GM18519 (cell line): ENCODE measurements at regions not wholly inside any gene's neighbourhood (a gene's known extent, or its start where the extent isn't known, plus 50 kb on each side); places are given as distances from the start of the nearest gene placed in this dataset.

Experiments
- ATAC-seq: cut with Tn5 transposase; IDR thresholded peaks from one replicate; pipeline ENCODE4 v1.9.1; 2021; ENCODE audit warnings: mild to moderate bottlenecking, moderate library complexity; ENCODE audit not compliant: unreplicated experiment, low FRiP score

DNA sequence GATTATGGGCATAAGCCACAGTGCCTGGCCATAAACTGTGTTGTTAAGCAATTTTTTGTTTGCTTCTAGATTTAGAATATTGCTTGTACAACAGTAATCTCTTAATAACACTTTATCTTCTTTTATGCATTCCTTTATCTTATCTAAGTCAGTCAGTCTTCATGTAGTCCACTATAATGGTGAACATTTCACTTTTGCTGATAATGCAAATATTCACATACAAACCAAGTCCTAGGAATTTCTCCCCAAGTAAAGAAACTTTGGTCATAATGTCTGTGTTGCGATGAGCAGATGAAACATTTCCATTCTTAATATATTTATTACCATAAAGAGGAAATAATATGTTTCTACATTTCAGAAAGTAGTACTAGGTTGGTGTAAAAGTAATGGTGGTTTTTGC is 765.8 kb upstream of the ARRDC4 start:
- no peak for ATAC-seq

DNA sequence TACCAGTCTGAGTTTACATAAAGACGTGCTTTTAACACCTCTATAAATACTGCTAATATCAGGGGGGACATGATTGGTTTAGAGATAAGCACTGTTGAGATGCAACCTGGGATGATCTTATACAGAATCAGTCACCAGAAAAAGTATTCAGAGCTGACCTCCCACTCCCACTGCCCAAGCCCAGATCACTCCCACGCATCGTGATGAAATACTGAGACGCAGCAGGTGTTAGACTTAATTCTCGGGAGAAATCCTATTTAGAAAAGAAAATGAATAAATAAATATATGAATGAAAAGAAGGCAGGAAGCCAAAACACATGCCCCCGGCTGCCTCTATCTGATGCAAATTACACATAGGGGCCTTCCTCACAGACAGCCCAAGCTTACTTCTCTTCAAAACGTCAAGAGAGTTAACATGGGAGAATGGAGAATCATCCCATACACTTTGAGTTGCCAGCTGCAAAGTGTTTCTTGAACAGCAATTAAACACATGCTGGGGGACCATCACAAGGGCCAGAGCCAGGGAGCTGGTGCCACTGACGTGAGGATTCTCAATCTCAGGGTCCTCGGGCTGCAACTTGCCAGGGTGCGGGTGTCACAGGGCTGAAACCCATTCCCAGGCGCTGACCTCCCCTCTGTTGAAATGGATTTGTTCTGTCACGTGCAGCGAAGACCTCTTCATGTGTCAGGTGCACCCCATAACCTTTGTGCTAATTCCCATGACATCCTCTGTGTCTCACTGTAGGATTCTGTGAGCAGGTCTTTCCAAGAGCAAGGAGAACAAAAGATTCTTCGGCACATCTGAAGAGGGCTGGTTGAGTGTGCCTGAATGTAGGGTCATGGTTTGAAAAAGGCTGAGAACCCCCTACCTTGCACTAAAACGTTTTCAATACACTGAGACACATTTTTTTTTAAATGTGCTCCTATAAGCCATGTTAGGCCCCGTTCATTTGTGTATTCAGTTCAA is 764.2 kb upstream of the ARRDC4 start:
- ATAC-seq = no peak

DNA sequence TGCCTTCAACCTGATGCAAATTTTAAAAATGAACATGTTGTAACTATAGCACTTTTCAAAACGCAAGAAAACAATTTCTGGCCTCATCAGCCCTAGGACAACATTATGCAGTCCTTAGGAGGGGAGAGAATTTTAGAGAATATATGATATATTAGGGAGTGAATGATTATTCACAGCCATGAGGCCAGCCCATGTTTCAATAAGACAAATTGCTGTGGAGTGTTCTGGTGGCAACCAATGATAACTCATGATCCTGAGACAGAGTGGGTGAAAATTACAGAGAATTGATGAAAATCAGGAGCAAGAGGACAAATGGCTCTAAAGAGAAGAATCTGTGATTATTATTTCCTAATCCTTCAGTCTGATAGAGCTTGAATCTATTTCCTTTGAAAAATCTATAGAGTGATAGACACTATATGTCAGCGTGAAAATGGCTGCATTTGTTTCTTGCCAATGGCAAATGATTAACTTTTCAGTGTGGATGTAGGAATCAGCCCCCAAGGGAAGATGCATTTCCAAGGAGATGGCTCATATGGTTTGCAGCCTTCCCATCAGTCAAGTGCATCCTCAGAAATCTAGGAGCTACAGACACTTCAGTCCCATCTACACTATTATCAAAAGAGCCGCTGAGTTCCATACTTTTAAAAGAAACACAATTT is 761.0 kb upstream of the ARRDC4 start:
- ATAC-seq = no peak

DNA sequence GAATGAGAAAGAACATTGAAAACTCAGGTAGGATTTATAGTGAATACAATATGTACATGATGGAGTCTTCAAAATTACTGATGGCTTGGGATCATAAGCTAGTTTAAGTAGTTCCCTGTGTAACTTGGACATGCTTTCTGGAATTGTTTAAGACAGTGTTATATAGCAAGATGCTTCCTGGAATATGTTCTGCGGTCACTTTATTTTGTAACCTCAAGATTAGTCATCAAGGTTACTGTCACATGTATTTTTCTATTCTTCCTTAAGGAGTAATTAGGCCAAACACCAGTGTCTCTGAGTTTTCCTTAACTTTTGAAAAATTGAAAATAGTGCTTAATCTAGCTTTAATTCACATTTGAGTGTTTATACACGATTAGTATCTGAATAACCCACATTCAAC is 760.3 kb upstream of the ARRDC4 start:
- no peak for ATAC-seq

DNA sequence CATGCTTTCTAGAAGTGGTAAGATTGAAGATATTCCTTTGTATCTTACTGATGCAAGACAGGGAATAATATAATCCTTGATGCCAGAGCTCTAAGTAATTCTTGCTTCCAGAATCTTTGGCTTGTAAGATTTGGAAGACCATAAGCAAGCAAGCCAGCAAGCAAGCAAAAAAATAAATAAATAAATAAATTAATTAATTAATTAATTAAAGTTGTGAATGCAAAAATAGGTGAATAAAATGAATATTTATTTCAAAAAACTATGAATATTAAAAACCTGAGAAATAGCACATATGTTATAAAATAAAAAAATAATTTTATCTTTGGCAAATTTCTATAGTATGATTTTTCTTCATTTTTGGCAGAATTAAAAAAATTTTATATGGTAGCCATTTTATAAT is 750.2 kb upstream of the ARRDC4 start:
- ATAC-seq = no peak

DNA sequence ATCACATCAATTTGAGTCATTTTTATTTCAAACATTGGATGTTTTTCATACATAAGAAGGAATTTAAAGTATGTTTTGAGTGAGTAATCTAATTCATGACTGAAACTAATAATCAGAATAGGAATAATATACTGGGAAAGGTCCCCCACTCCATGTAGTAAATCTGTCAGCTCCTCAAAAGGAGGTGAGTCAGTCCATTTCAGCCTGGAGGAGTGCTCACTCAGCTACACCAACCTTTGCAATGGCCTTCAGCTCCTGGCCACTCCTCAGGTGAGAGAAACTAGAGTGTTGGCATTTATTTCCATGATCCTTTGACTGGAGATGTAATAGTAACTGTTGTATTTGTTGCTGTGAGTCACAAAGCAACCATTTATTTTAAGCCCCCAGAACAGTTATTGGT is 744.9 kb upstream of the ARRDC4 start:
- ATAC-seq = no peak

DNA sequence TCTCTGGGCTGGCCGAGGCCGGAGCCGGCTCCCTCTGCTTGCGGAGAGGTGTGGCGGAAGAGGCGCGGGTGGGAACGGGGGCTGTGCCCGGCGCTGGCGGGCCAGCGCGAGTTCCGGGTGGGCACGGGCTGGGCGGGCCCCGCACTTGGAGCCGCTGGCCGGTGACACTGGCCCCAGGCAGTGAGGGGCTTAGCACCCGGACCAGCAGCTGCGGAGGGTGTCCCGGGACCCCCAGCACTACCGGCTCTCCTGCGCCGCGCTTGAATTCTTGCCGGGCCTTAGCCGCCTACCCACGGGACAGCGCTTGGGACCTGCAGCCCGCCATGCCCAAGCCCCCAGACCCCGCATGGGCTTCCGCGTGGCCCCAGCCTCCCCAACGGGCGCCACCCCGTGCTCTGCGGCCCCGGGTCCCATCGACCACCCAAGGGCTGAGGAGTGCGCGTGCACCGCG is 736.3 kb upstream of the ARRDC4 start:
- no peak for ATAC-seq

DNA sequence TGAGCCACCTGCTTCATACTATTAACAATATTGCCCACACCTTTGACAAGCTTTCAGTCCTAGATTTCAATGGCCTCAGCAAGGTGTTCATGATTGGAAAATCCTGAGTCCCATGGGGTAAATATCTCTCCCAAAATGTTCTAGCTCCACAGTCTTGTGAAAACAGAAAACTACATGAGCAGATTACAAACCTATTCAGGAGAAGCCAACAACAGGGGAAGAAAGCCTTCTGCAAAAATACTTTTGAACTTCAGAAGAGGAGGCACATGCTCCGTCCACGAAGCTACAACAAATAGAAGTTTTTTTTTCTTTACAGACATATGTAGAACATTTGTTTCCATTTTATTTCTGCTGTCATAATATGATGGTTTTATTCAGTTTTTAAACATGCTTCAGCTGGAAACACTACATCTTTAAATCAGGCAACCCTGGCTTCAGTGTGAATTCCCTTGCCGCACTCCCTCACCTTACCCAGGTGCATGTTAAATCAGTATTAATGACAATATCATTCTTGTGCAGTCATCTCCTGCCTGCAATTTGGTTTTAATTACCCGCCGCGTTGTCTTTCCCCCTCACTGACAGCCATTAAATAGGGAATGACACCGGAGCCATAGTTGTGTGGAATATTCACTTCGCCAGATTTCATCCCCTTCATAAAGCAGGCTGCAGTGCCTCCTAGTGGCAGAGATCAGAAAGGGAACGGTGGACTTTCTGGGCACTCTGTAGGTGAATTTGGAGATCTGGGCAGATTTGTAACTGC is 725.5 kb upstream of the ARRDC4 start:
- ATAC-seq = no peak

DNA sequence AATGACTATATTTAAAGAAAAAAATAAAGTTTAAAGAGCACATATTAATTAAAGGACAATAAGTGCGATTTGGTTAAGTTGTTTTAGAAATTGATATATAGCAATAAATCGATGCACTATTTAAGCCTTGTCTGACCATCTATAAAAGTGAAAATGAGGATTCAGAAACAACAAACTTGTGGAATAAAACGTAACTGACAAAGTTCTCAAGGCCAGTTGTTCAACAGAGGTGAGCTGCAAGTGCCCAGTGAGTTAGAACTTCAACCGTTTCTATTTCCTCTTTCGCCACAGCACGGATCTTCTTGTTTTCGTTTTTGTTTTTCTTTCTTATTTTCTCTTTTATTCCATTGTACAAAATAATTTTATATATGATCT is 724.9 kb upstream of the ARRDC4 start:
- no peak for ATAC-seq

DNA sequence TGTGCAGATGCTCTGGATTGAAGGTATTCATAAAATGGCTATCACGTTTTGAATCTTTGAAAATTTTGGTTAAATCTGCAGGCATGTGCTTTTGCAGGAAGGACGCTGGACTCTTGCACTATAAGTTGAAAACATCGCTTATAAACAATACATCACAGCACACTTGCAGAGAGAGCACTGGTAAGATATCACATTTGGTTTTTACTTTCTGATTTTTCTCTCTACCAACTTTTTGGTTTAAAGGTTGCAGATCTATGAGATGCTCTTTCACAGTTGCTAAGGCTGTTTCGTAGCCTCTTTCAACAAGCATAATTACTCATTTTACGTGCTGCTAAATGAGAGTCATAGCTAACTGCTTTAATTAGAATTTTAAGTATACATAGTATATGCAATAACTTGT is 724.4 kb upstream of the ARRDC4 start:
- ATAC-seq = no peak

DNA sequence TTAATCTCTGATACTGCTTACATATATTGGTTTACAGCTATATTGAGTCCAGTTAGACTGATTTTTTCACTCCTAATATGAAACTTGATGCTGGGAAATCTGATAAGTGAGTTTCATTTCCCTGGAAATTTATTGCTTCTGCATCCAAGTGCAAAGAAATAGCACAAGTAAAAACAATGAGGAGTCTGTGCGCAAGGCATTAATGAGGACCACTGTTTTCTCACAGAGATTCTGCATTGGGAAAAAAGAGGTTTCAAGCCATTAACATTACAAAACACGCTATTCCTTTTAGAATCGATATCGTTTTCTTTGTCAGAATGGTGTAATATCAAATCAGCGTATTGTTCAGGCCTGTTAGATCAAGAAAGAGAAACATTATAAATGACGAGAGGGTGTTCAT is 723.3 kb upstream of the ARRDC4 start:
- no peak for ATAC-seq

DNA sequence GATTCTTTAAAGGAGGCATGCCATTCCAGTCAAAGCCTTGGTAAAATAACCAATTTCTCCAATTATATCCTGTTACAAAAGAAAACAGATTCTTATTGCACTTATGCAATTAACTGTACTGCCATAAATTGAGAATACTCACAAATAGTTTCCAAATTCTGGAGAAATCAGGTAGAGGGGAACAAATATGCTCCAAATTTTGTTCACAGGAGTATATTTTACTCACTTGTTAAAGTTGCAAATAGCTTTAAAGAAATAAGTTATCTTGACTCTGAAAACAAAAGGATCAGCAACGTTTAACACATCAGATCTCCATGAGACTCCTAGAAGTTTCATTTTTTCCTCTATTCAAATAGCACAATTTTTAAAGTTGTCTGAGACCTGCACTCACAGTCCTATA is 712.1 kb upstream of the ARRDC4 start:
- no peak for ATAC-seq

DNA sequence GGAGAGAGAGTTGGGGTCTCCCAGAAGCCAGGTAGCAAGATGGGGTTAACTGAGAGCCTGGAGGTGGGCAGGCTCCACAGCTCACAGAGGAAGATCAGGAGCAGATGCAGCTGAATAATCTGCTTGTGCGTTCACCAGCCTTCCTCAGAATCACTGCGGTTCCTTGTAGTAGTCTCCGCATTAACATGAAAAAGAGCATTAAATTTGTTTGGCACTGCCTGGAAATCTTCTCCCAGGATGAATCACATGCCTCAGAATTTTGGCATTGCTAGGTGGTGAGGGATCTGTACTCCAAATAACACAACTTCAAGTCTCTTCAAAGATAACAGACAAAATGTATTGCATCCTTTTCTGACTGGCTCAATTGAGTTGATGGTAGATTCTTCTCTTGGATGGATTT is 700.6 kb upstream of the ARRDC4 start:
- ATAC-seq = no peak

DNA sequence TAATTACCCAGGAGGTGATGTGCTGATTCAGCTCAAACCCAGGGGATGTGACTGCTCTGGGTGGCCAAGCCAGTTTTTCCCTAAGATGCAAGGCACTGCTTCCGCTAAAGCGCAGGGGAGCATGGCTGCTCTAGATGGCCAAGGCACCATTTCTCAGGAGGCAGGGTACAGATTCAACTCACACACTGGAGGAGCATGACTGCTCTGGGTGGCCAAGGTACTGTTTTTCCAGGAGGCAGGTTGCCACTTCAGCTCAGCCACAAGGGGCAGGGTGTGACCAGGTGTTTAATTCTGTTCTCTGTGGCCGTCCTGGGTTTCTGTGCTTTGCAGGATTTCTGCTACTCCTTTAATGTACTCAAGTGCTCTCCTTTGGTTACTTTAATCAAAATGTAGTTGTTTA is 659.3 kb upstream of the ARRDC4 start:
- no peak for ATAC-seq

DNA sequence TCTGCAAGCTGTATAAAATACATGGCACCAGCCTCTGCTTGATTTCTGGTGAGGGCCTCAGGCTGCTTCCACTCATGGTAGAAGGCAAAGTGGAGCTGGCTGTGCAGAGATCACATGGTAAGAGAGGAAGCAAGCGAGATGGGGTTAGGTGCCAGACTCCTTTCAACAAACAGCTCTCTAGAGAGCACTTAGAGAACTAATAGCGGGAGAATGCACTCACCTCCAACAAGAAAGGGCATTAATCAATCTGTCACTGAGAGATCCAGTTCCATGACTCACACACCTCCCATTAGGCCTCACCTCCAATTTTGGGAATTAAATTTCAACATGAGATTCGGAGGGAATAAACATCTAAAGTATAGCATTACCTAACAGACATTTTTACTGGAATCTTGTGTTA is 644.1 kb upstream of the ARRDC4 start:
- no peak for ATAC-seq

DNA sequence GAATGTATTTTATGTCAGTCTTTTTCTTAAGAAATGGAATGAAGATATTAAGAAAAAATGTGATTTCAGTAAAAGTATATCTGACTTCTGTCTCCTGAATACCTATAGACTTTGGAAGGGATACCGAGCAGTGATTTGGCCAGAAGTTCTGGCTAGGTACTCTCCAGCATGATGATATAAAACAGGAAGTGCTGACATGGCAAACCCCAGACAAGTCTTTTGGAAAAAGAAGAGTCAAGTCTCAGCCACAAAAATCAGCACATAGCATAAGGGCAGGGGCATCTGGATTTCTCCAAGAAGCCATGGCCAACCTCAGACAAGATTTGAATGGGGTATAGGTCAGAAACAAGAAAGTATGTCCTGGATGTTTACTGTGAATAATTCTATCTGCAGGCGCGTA is 643.3 kb upstream of the ARRDC4 start:
- ATAC-seq = no peak

DNA sequence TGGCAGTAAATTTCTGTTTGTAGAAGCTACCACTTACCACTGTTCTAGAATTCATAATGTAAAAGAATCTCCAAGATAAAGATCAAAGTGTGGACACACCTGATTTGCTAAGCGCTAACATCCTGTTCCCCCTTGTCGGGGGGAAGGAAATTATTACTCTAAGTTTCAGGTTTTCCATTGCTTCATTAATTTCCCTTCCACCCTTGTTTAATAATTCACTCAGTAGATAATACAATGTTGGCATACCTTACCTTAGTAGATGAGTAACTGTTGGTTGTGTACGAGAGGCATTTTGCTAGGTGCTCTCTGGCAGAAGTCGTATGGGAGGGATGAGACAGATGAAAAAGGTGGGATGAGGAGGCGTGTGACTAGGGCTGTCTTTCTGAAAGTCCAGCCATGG is 641.2 kb upstream of the ARRDC4 start:
- ATAC-seq = no peak

DNA sequence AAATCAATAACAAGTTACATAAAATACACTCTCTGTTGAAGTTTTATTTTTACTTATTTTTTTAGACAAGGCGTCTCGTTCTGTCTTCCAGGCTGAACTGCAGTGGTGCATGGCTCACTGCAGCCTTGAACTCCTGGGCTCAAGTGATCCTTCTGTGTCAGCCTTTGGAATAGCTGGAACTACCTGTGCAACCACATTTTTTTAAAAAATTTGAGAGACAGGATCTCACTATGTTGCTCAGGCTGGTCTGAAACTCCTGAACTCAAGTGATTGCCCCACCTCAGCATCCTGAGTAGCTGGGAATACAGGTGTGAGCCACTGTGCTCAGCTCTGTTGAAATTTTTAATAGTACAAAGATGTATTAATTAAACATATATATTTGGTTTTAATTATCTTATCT is 614.3 kb upstream of the ARRDC4 start:
- no peak for ATAC-seq

DNA sequence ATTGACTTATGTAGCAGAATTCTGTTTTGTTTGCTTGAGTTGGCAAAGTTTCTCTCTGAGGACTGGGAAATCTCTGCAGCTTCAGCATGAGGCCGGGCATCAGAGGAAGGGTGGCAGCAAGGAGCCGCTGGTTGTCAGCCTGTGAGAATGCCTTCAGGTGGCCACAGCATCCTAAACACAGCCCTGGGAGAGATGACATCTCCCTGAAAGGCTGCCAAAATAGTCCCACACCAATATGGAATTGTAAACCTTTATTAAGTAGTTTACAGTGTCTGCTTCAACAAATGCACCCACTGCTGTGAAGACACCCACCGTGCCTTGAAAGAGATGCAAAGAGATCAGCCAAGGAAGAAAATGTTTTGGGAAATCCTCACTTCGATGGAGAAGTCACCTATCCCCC is 609.7 kb upstream of the ARRDC4 start:
- no peak for ATAC-seq

DNA sequence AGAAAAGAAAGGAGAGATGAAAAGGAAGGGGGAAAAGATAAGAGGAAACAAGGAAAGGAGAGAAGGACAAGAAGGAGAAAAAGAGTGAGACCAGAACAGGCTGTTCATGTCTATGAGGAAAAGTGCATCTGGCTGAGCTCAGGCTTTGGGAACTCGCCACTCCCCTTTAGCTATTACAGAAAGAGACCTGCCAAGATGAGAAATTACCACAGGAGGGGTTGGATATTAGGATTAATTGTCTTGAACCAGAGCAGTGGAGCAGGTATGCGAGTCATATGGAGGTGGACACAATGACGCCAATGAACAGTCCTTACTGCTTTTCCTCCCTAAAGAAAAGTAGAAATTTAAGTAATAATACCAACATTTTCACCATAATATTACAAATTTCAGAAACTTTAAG is 577.0 kb upstream of the ARRDC4 start:
- ATAC-seq = no peak

DNA sequence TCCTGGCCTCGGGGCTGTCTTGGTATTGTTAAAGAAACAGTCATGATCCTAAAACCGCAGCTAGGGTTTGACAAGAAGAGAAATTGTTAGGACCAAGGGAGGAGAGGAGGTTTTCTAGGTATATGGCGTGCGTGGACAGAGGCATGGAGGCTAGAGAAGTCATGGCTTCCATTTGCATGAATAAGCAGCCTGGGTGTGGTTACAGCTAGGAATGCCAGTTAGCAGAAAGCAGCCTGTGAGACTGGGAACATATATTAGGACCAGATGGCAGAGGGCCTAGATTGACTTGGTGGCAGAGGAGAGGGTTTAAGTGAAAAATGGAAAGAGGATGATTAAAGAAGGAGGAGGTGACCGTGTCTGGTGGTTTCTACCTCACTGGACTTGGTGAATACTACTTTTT is 573.6 kb upstream of the ARRDC4 start:
- no peak for ATAC-seq
